ENCODE measurements at regions not wholly inside any gene's neighbourhood (a gene's known extent, or its start where the extent isn't known, plus 50 kb on each side); places are given as distances from the start of the nearest gene placed in this dataset.

DNA sequence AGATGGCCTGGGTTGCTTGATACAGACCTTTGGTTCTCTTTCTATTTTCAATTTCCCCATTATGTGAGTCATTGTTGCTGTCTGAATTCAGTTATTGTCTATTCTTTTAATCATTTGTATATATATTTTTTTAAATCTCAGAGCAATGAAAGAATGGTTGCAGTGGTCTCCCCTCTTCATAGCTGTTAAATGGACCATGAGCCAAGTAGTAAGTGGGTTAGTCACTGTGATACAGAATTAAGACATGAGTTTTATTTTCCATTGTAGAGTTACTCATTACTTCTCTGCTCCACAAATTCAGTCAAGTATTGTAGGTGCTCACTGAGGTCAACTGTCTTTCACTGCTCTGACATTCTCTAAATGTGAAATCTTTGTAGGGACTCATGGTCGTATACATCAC lies 174.6 kb upstream of the GRAMD2B start:
- intact Hi-C loops (cut with micrococcal nuclease) (no loop called here), dilution Hi-C loops (cut with MboI; ENCODE audit: extremely low pct_ligation_motif_present, low sequenced_read_pairs) (no loop called here)
- Histone ChIP-seq H3K9me1 (replicated peaks; ENCODE audit: control insufficient read depth, extremely low read depth, insufficient read depth, low read length) (no peaks in the 10 kb centered on the region), H4K20me1 (replicated peaks; ENCODE audit: control insufficient read depth, extremely low read depth, insufficient read depth, low read length) (no peaks in the 10 kb centered on the region), H3K27ac (ENCODE audit: insufficient read depth, low read depth, low read length) (no peak overlapping the region), H2AFZ (ENCODE audit: low read depth, low read length) (no peak overlapping the region), H3K27me3 (ENCODE audit: control insufficient read depth in 2 of 2, insufficient read depth in 2 of 2, low read length in 2 of 2) (peaks cover 0 to 2% of the 10 kb centered on the region in 2 experiments), H3K79me2 (ENCODE audit: control insufficient read depth, insufficient read depth, low read length) (no peaks in the 10 kb centered on the region), H3K36me3 (ENCODE audit: control insufficient read depth in 2 of 2, extremely low read depth in 1 of 2, insufficient read depth in 2 of 2, low read length in 2 of 2) (no peaks in the 10 kb centered on the region), H3K9me3 (replicated peaks; ENCODE audit: control insufficient read depth, insufficient read depth, low read length) (no peaks in the 10 kb centered on the region), H3K9ac (replicated peaks; ENCODE audit: extremely low read depth, insufficient read depth, low read length) (no peak overlapping the region), H3K4me2 (ENCODE audit: insufficient read depth, low read length) (no peak overlapping the region), H3K4me1 (ENCODE audit: control insufficient read depth, extremely low read depth, insufficient read depth, low read length) (no peaks in the 10 kb centered on the region), H3K4me3 (replicated peaks in 1 of 3; ENCODE audit: insufficient read depth in 1 of 3, low read depth in 1 of 3, low read length in 3 of 3) (no peak overlapping the region)
- FAIRE-seq = no peak
- ChIA-PET POLR2A (no interaction called here), CTCF (no interaction called here)
- BruUV-seq (replicated peaks) = no TSS peak
- no peak for TF ChIP-seq EZH2 (IDR thresholded peaks at IDR 0.05; ENCODE audit: borderline replicate concordance, low read depth, low read length, severe bottlenecking)
- TF ChIP-seq, protein P1, sequence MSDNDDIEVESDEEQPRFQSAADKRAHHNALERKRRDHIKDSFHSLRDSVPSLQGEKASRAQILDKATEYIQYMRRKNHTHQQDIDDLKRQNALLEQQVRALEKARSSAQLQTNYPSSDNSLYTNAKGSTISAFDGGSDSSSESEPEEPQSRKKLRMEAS (IDR thresholded peaks at IDR 0.05; ENCODE audit: insufficient read depth, insufficient read length) = no peak
- no peak for TF ChIP-seq GATA2 (IDR thresholded peaks at IDR 0.05; ENCODE audit: insufficient read depth, insufficient read length, low read depth, low read length)
- TF ChIP-seq, protein P2, sequence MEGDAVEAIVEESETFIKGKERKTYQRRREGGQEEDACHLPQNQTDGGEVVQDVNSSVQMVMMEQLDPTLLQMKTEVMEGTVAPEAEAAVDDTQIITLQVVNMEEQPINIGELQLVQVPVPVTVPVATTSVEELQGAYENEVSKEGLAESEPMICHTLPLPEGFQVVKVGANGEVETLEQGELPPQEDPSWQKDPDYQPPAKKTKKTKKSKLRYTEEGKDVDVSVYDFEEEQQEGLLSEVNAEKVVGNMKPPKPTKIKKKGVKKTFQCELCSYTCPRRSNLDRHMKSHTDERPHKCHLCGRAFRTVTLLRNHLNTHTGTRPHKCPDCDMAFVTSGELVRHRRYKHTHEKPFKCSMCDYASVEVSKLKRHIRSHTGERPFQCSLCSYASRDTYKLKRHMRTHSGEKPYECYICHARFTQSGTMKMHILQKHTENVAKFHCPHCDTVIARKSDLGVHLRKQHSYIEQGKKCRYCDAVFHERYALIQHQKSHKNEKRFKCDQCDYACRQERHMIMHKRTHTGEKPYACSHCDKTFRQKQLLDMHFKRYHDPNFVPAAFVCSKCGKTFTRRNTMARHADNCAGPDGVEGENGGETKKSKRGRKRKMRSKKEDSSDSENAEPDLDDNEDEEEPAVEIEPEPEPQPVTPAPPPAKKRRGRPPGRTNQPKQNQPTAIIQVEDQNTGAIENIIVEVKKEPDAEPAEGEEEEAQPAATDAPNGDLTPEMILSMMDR (IDR thresholded peaks at IDR 0.05; ENCODE audit: extremely low read depth in 1 of 2, insufficient read depth in 1 of 2, low read depth in 1 of 2, low read length in 2 of 2) = no peak
- no peak for TF ChIP-seq JUN (IDR thresholded peaks at IDR 0.05; ENCODE audit: borderline replicate concordance, insufficient read depth, insufficient read length, low read depth)
- no peak for TF ChIP-seq MYC (IDR thresholded peaks at IDR 0.05; ENCODE audit: low read depth, low read length)
- no peak for TF ChIP-seq FOS (IDR thresholded peaks at IDR 0.05; ENCODE audit: borderline replicate concordance, insufficient read depth, low read length)
- no peak for TF ChIP-seq POLR2A (IDR thresholded peaks at IDR 0.05; ENCODE audit: low read depth, low read length)
- TF ChIP-seq POLR2AphosphoS5 (IDR thresholded peaks at IDR 0.05; ENCODE audit: insufficient read depth, low read depth, low read length) = no peak
- no peak for DNase-seq (ENCODE audit: low read depth, low spot score)

Measured in endothelial cell of umbilical vein (primary cell).